CD14-positive monocyte (primary cell): ENCODE measurements at regions not wholly inside any gene's neighbourhood (a gene's known extent, or its start where the extent isn't known, plus 50 kb on each side); places are given as distances from the start of the nearest gene placed in this dataset.

Experiments
- DNase-seq, 3 donors: peaks; one replicate each; pipeline ENCODE4 v3.0.0-alpha.2; 2011 to 2022
- H2AFZ ChIP-seq: 2 replicates; pipeline ENCODE4 v1.6.0; 2012; ENCODE audit warnings: mild to moderate bottlenecking, low read depth, low read length, inconsistent platforms; ENCODE audit not compliant: insufficient read depth, poor library complexity, severe bottlenecking
- H3K27ac ChIP-seq, 2 donors: 1 replicate in 1 of 2; 2 replicates in 1 of 2; pipeline ENCODE4 v1.5.1; 2012 to 2013; ENCODE audit warnings: low read length in 2 of 2, control low read depth in 1 of 2, inconsistent platforms in 1 of 2, low read depth in 1 of 2, mild to moderate bottlenecking in 1 of 2
- H3K27me3 ChIP-seq, 2 donors: one replicate each; pipeline versions ENCODE4 v1.6.0 to v1.6.1; 2011 to 2013; ENCODE audit warnings: low read length in 2 of 2; ENCODE audit not compliant: control insufficient read depth in 2 of 2, insufficient read depth in 2 of 2
- H3K36me3 ChIP-seq, 2 donors: replicated peaks in 1 of 2; 1 replicate in 1 of 2; 2 replicates in 1 of 2; pipeline versions ENCODE4 v1.5.1 to v1.6.1; 2012 to 2013; ENCODE audit warnings: low read length in 2 of 2, control low read depth in 1 of 2, inconsistent platforms in 1 of 2, mild to moderate bottlenecking in 1 of 2; ENCODE audit not compliant: insufficient read depth in 2 of 2, control insufficient read depth in 1 of 2
- H3K4me1 ChIP-seq, 2 donors: 1 replicate in 1 of 2; 2 replicates in 1 of 2; pipeline versions ENCODE4 v1.5.1 to v1.6.1; 2012 to 2013; ENCODE audit warnings: low read length in 2 of 2, control low read depth in 1 of 2, inconsistent platforms in 1 of 2, mild to moderate bottlenecking in 1 of 2, moderate library complexity in 1 of 2; ENCODE audit not compliant: insufficient read depth in 2 of 2, control insufficient read depth in 1 of 2
- H3K4me2 ChIP-seq: replicated peaks from 2 replicates; pipeline ENCODE3; 2012; ENCODE audit warnings: low read length, moderate library complexity, mild to moderate bottlenecking; ENCODE audit not compliant: poor library complexity, severe bottlenecking; ENCODE audit errors: extremely low read depth
- H3K4me3 ChIP-seq, 3 experiments: fragments of 200-600 bp in 1 of 3; sonication (generic) in 1 of 3; replicated peaks in 1 of 3; 1 replicate in 2 of 3; 2 replicates in 1 of 3; pipeline ENCODE4 v1.5.1; 2011 to 2013; ENCODE audit warnings: low read length in 3 of 3, mild to moderate bottlenecking in 3 of 3, control low read depth in 2 of 3, low read depth in 2 of 3, inconsistent platforms in 1 of 3, moderate library complexity in 1 of 3
- H3K79me2 ChIP-seq: 2 replicates; pipeline ENCODE4 v1.6.0; 2012; ENCODE audit warnings: mild to moderate bottlenecking, control low read depth, inconsistent platforms, low read length, moderate library complexity; ENCODE audit not compliant: insufficient read depth
- H3K9ac ChIP-seq: 2 replicates; pipeline ENCODE4 v1.6.0; 2017; ENCODE audit warnings: low read length, mild to moderate bottlenecking; ENCODE audit not compliant: insufficient read depth, poor library complexity, severe bottlenecking
- H3K9me3 ChIP-seq, 2 donors: replicated peaks in 1 of 2; 1 replicate in 1 of 2; 2 replicates in 1 of 2; pipeline versions ENCODE4 v1.5.1 to v1.6.1; 2012 to 2013; ENCODE audit warnings: low read length in 2 of 2, control low read depth in 1 of 2; ENCODE audit not compliant: control insufficient read depth in 1 of 2, insufficient read depth in 1 of 2
- H4K20me1 ChIP-seq: 2 replicates; pipeline ENCODE4 v1.6.0; 2012; ENCODE audit warnings: mild to moderate bottlenecking, low read length, control low read depth, moderate library complexity; ENCODE audit not compliant: insufficient read depth
- H3K27ac Mint-ChIP-seq, 7 donors: one replicate each; pipeline ENCODE4 v1.8.0; 2020; ENCODE audit warnings: mild to moderate bottlenecking in 7 of 7, mixed read lengths in 7 of 7, moderate library complexity in 6 of 7, inconsistent platforms in 2 of 7
- H3K27me3 Mint-ChIP-seq, 3 donors: one replicate each; pipeline ENCODE4 v1.8.0; 2021 to 2022; ENCODE audit warnings: low read depth in 3 of 3, mild to moderate bottlenecking in 3 of 3, mixed read lengths in 3 of 3, moderate library complexity in 3 of 3, inconsistent platforms in 1 of 3
- H3K36me3 Mint-ChIP-seq, 2 donors: one replicate each; pipeline ENCODE4 v1.8.0; 2020; ENCODE audit warnings: mixed read lengths in 2 of 2, inconsistent platforms in 1 of 2, mild to moderate bottlenecking in 1 of 2
- H3K4me1 Mint-ChIP-seq: one replicate; pipeline ENCODE4 v1.8.0; 2020; ENCODE audit warnings: mild to moderate bottlenecking, mixed read lengths
- H3K4me3 Mint-ChIP-seq, 2 donors: one replicate each; pipeline ENCODE4 v1.8.0; 2020; ENCODE audit warnings: mild to moderate bottlenecking in 2 of 2, mixed read lengths in 2 of 2, moderate library complexity in 1 of 2
- H3K9me3 Mint-ChIP-seq, 7 donors: one replicate each; pipeline ENCODE4 v1.8.0; 2020 to 2022; ENCODE audit warnings: mixed read lengths in 7 of 7, mild to moderate bottlenecking in 6 of 7, moderate library complexity in 6 of 7, inconsistent platforms in 2 of 7
- CTCF ChIP-seq: fragments of 200-600 bp; IDR thresholded peaks from one replicate; pipeline ENCODE4 v1.8.0; 2022; ENCODE audit warnings: antibody characterized with exemption, mild to moderate bottlenecking
- WGBS: methylation state at CpG from one replicate; pipeline ENCODE4 v1.1.5; 2013; ENCODE audit warnings: missing lambda C conversion rate; ENCODE audit not compliant: insufficient coverage; 5-methylcytosine and 5-hydroxymethylcytosine counted together
- intact Hi-C, 2 donors: fragments of 100-400 bp; cut with micrococcal nuclease; formaldehyde crosslinking; loops; one replicate each; pipeline versions ENCODE4 v1.15.0 to v1.15.1; 2023

DNA sequence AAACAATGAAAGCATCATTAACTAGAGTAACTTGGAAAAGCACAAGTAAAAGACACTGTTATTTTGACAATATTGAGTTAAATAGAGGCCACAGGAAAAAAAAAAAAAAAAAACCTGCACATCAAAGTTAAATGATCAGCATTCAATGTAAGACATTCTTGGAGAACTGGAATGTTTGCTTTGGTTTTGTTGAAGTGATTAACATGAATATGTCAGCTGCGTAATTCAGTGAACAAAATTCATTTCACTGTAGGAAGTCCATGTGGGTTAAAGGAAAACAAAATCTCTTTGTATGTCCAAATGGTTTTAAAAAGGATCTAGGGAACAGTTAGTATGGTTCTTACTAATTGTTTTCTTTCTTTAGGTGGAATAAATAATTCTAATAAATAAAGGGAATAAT, 252.8 kb upstream of the CNTN6 start:
- intact Hi-C loops, result no loop called here
- no peak overlapping the region for H3K27ac ChIP-seq
- H3K79me2 ChIP-seq, result no peaks in the 10 kb centered on the region
- no peak overlapping the region for H3K4me3 ChIP-seq
- no peak overlapping the region for H3K9ac ChIP-seq
- no peak overlapping the region for H2AFZ ChIP-seq
- peaks cover 0 to 2% of the 10 kb centered on the region in 2 donors for H3K9me3 ChIP-seq
- no peak overlapping the region for H3K4me3 Mint-ChIP-seq
- no peaks in the 10 kb centered on the region for H3K4me1 Mint-ChIP-seq
- H4K20me1 ChIP-seq, result no peaks in the 10 kb centered on the region
- H3K4me2 ChIP-seq, result no peak overlapping the region
- H3K9me3 Mint-ChIP-seq, result peaks cover 0 to 7% (median 2%) of the 10 kb centered on the region in 7 donors
- H3K36me3 ChIP-seq, result no peaks in the 10 kb centered on the region
- no peak for TF ChIP-seq CTCF
- no peak overlapping the region for H3K27ac Mint-ChIP-seq
- WGBS, result 100% methylated on average over 1 of the region's 1 CpG
- no peak for DNase-seq
- no peaks in the 10 kb centered on the region for H3K36me3 Mint-ChIP-seq
- no peaks in the 10 kb centered on the region for H3K27me3 Mint-ChIP-seq
- H3K4me1 ChIP-seq, result no peaks in the 10 kb centered on the region
- H3K27me3 ChIP-seq, result no peaks in the 10 kb centered on the region

DNA sequence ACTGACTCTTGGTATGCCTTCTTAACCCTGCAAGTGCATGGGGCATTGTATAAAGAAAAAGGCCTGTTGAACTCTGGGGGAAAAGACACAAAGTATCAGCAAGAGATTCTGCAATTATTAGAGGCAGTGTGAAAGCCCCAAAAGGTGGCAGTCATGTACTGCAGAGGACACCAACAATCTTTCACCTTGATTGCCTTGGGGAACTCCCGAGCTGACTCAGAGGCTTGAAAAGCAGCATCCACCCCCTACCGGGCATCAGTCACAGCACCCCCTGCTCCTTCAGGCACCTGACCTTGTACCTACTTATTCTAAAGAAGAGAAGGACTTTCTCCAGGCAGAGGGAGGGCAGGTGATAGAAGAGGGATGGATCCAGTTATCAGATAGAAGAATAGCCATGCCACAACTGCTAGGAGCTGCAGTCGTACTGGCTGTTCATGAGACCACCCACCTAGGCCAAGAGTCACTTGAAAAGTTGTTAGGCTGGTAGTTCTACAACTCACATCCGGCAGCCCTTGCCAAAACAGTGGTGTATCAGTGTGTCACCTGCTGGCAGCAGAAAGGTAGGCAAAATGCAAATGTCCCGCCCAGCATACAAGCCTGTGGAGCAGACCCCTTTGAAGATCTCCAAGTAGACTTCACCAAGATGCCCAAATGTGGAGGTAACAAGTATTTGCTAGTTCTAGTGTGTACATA, 241.6 kb upstream of the CNTN6 start:
- Mint-ChIP-seq H3K27ac (no peak overlapping the region), H3K4me1 (no peaks in the 10 kb centered on the region), H3K36me3 (no peaks in the 10 kb centered on the region), H3K9me3 (peaks cover 12 to 52% (median 31%) of the 10 kb centered on the region in 7 donors), H3K27me3 (no peaks in the 10 kb centered on the region), H3K4me3 (no peak overlapping the region)
- 100% methylated on average over 3 of the region's 5 CpGs for WGBS
- DNase-seq, result no peak
- Histone ChIP-seq H3K27me3 (no peaks in the 10 kb centered on the region), H3K4me2 (no peak overlapping the region), H2AFZ (no peak overlapping the region), H3K79me2 (no peaks in the 10 kb centered on the region), H4K20me1 (no peaks in the 10 kb centered on the region), H3K4me3 (no peak overlapping the region), H3K4me1 (no peaks in the 10 kb centered on the region), H3K9ac (no peak overlapping the region), H3K27ac (no peak overlapping the region), H3K36me3 (no peaks in the 10 kb centered on the region), H3K9me3 (peaks cover 46 to 64% of the 10 kb centered on the region in 2 donors)
- no peak for TF ChIP-seq CTCF
- intact Hi-C loops, result no loop called here
